ENCODE measurements at regions not wholly inside any gene's neighbourhood (a gene's known extent, or its start where the extent isn't known, plus 50 kb on each side); places are given as distances from the start of the nearest gene placed in this dataset.

- ATAC-seq (no peak), DNase-seq (ENCODE audit: missing footprints) (no peak)
- intact Hi-C loops (cut with DNase I), result loop anchor here (5.0 to 10.0 kb wide), 2 partner anchors 92 to 550 kb away; no protein-coding TSS in a partner anchor
Measured at GRCh38 chr15:91534976-91535375, 318.5 kb upstream of the SLCO3A1 start.

- DNase-seq (ENCODE audit: missing footprints) (no peak), ATAC-seq (peak; percentile 24)
- intact Hi-C loops (cut with DNase I), result loop anchor here (10.0 kb wide), 1 partner anchor 549 kb away; no protein-coding TSS in a partner anchor
Measured at GRCh38 chr15:91535856-91536500, 317.5 kb upstream of the SLCO3A1 start.

- no peak for ATAC-seq
- intact Hi-C loops (cut with DNase I), result loop anchor here (10.0 kb wide), 1 partner anchor 547 kb away; no protein-coding TSS in a partner anchor
- DNase-seq (ENCODE audit: missing footprints), result no peak
Measured at GRCh38 chr15:91537856-91538255, 315.7 kb upstream of the SLCO3A1 start.

- ATAC-seq, result no peak
- DNase-seq (ENCODE audit: missing footprints), result no peak
- intact Hi-C loops (cut with DNase I), result loop anchor here (10.0 kb wide), 1 partner anchor 546 kb away; no protein-coding TSS in a partner anchor
Measured at GRCh38 chr15:91538782-91539181, 314.7 kb upstream of the SLCO3A1 start.

GRCh38 chr15:91541286-91541685 is 312.2 kb upstream of the SLCO3A1 start:
- DNase-seq (ENCODE audit: missing footprints), result no peak
- intact Hi-C loops (cut with DNase I), result loop anchor here (10.0 kb wide), 1 partner anchor 164 kb away; no protein-coding TSS in a partner anchor
- no peak for ATAC-seq

GRCh38 chr15:91542226-91542625 is 311.3 kb upstream of the SLCO3A1 start:
- intact Hi-C loops (cut with DNase I), result loop anchor here (10.0 kb wide), 1 partner anchor 163 kb away; no protein-coding TSS in a partner anchor
- no peak for ATAC-seq
- no peak for DNase-seq (ENCODE audit: missing footprints)

GRCh38 chr15:91547356-91547755 is 306.2 kb upstream of the SLCO3A1 start:
- intact Hi-C loops (cut with DNase I), result loop anchor here (10.0 kb wide), 1 partner anchor 157 kb away; no protein-coding TSS in a partner anchor
- ATAC-seq, result no peak
- no peak for DNase-seq (ENCODE audit: missing footprints)

- DNase-seq (ENCODE audit: missing footprints) (peak; percentile 66), ATAC-seq (peak; percentile 77)
- intact Hi-C loops (cut with DNase I), result loop anchor here (10.0 kb wide), 1 partner anchor 156 kb away; no protein-coding TSS in a partner anchor
Measured at GRCh38 chr15:91548549-91548948, 305.0 kb upstream of the SLCO3A1 start.

GRCh38 chr15:91549581-91549980 is 303.9 kb upstream of the SLCO3A1 start:
- intact Hi-C loops (cut with DNase I), result loop anchor here (10.0 kb wide), 1 partner anchor 155 kb away; no protein-coding TSS in a partner anchor
- ATAC-seq (no peak), DNase-seq (ENCODE audit: missing footprints) (no peak)

- DNase-seq (ENCODE audit: missing footprints) (no peak), ATAC-seq (no peak)
- intact Hi-C loops (cut with DNase I), result no loop called here
Measured at GRCh38 chr15:91552555-91552954, 301.0 kb upstream of the SLCO3A1 start.

GRCh38 chr15:91553196-91553854 is 300.2 kb upstream of the SLCO3A1 start:
- ATAC-seq, result no peak
- intact Hi-C loops (cut with DNase I), result no loop called here
- DNase-seq (ENCODE audit: missing footprints), result no peak

GRCh38 chr15:91555312-91555711 is 298.2 kb upstream of the SLCO3A1 start:
- intact Hi-C loops (cut with DNase I), result no loop called here
- DNase-seq (ENCODE audit: missing footprints), result no peak
- no peak for ATAC-seq

GRCh38 chr15:91556926-91557325 is 296.6 kb upstream of the SLCO3A1 start:
- ATAC-seq (no peak), DNase-seq (ENCODE audit: missing footprints) (no peak)
- intact Hi-C loops (cut with DNase I), result no loop called here

- ATAC-seq (no peak), DNase-seq (ENCODE audit: missing footprints) (no peak)
- intact Hi-C loops (cut with DNase I), result no loop called here
Measured at GRCh38 chr15:91559066-91559465, 294.4 kb upstream of the SLCO3A1 start.

- peak; percentile 80 for ATAC-seq
- intact Hi-C loops (cut with DNase I), result no loop called here
- no peak for DNase-seq (ENCODE audit: missing footprints)
Measured at GRCh38 chr15:91561371-91562100, 292.0 kb upstream of the SLCO3A1 start.

- DNase-seq (ENCODE audit: missing footprints), result no peak
- ATAC-seq, result peak; percentile 77
- intact Hi-C loops (cut with DNase I), result no loop called here
Measured at GRCh38 chr15:91562698-91563097, 290.8 kb upstream of the SLCO3A1 start.

- ATAC-seq (no peak), DNase-seq (ENCODE audit: missing footprints) (no peak)
- intact Hi-C loops (cut with DNase I), result no loop called here
Measured at GRCh38 chr15:91564631-91565030, 288.9 kb upstream of the SLCO3A1 start.

GRCh38 chr15:91566141-91566540 is 287.4 kb upstream of the SLCO3A1 start:
- intact Hi-C loops (cut with DNase I), result no loop called here
- ATAC-seq (no peak), DNase-seq (ENCODE audit: missing footprints) (no peak)

- DNase-seq (ENCODE audit: missing footprints), result no peak
- intact Hi-C loops (cut with DNase I), result no loop called here
- ATAC-seq, result no peak
Measured at GRCh38 chr15:91568036-91568435, 285.5 kb upstream of the SLCO3A1 start.

Data from Right ventricle myocardium inferior (tissue), 1 donor.